ENCODE measurements at regions not wholly inside any gene's neighbourhood (a gene's known extent, or its start where the extent isn't known, plus 50 kb on each side); places are given as distances from the start of the nearest gene placed in this dataset.

GRCh38 chr12:17456486-17456885, 633.5 kb downstream of the RERGL start:
- Histone ChIP-seq H3K27me3 (ENCODE audit: control insufficient read depth, insufficient read depth, low read length) (no peaks in the 10 kb centered on the region), H3K4me3 (ENCODE audit: low read depth, low read length) (no peak overlapping the region), H3K9me3 (ENCODE audit: control insufficient read depth, insufficient read depth, low read depth, low read length) (0 out of 2 replicates have a peak, but pooled peaks cover 2% of the 10 kb centered on the region), H3K4me1 (ENCODE audit: control insufficient read depth, insufficient read depth, low read length) (no peaks in the 10 kb centered on the region), H3K36me3 (ENCODE audit: control insufficient read depth, insufficient read depth, low read length) (no peaks in the 10 kb centered on the region), H3K9ac (ENCODE audit: low read length) (no peak overlapping the region), H3K27ac (ENCODE audit: low read depth, low read length) (0 out of 2 replicates have a peak overlapping the region, but pooled peaks have one; percentile 15)

- no peaks in the 10 kb centered on the region for H3K27me3 ChIP-seq (ENCODE audit: control insufficient read depth, insufficient read depth, low read length)
- no peak overlapping the region for H3K4me3 ChIP-seq (ENCODE audit: low read depth, low read length)
- H3K36me3 ChIP-seq (ENCODE audit: control insufficient read depth, insufficient read depth, low read length): no peaks in the 10 kb centered on the region
- 0 out of 2 replicates have a peak, but pooled peaks cover 3% of the 10 kb centered on the region for H3K9me3 ChIP-seq (ENCODE audit: control insufficient read depth, insufficient read depth, low read depth, low read length)
- H3K27ac ChIP-seq (ENCODE audit: low read depth, low read length): no peak overlapping the region
- H3K4me1 ChIP-seq (ENCODE audit: control insufficient read depth, insufficient read depth, low read length): no peaks in the 10 kb centered on the region
- no peak overlapping the region for H3K9ac ChIP-seq (ENCODE audit: low read length)
These were observed 651.9 kb downstream of the RERGL start for GRCh38 chr12:17438141-17438540.

- no peaks in the 10 kb centered on the region for H3K36me3 ChIP-seq (ENCODE audit: control insufficient read depth, insufficient read depth, low read length)
- peaks cover 12% of the 10 kb centered on the region for H3K9me3 ChIP-seq (ENCODE audit: control insufficient read depth, insufficient read depth, low read depth, low read length)
- no peaks in the 10 kb centered on the region for H3K4me1 ChIP-seq (ENCODE audit: control insufficient read depth, insufficient read depth, low read length)
These were observed 673.2 kb downstream of the RERGL start for GRCh38 chr12:17416748-17417147.

GRCh38 chr12:17414596-17414995, 675.4 kb downstream of the RERGL start:
- Histone ChIP-seq H3K4me1 (ENCODE audit: control insufficient read depth, insufficient read depth, low read length) (no peaks in the 10 kb centered on the region), H3K27me3 (ENCODE audit: control insufficient read depth, insufficient read depth, low read length) (no peaks in the 10 kb centered on the region), H3K9ac (ENCODE audit: low read length) (no peak overlapping the region), H3K36me3 (ENCODE audit: control insufficient read depth, insufficient read depth, low read length) (no peaks in the 10 kb centered on the region), H3K4me3 (ENCODE audit: low read depth, low read length) (no peak overlapping the region), H3K27ac (ENCODE audit: low read depth, low read length) (no peak overlapping the region), H3K9me3 (ENCODE audit: control insufficient read depth, insufficient read depth, low read depth, low read length) (peaks cover 12% of the 10 kb centered on the region)

More at GRCh38 chr12:17416748-17417147, 673.2 kb downstream of the RERGL start:
- Histone ChIP-seq H3K9ac (ENCODE audit: low read length) (no peak overlapping the region), H3K27ac (ENCODE audit: low read depth, low read length) (no peak overlapping the region), H3K4me3 (ENCODE audit: low read depth, low read length) (no peak overlapping the region), H3K27me3 (ENCODE audit: control insufficient read depth, insufficient read depth, low read length) (no peaks in the 10 kb centered on the region)

GRCh38 chr12:17411662-17412061, 678.3 kb downstream of the RERGL start:
- H3K9me3 ChIP-seq (ENCODE audit: control insufficient read depth, insufficient read depth, low read depth, low read length): peaks cover 12% of the 10 kb centered on the region
- H3K36me3 ChIP-seq (ENCODE audit: control insufficient read depth, insufficient read depth, low read length): no peaks in the 10 kb centered on the region
- no peak overlapping the region for H3K9ac ChIP-seq (ENCODE audit: low read length)
- H3K4me1 ChIP-seq (ENCODE audit: control insufficient read depth, insufficient read depth, low read length): no peaks in the 10 kb centered on the region
- no peaks in the 10 kb centered on the region for H3K27me3 ChIP-seq (ENCODE audit: control insufficient read depth, insufficient read depth, low read length)
- H3K4me3 ChIP-seq (ENCODE audit: low read depth, low read length): no peak overlapping the region
- H3K27ac ChIP-seq (ENCODE audit: low read depth, low read length): no peak overlapping the region

GRCh38 chr12:17388679-17389078, 701.3 kb downstream of the RERGL start:
- Histone ChIP-seq H3K27ac (ENCODE audit: low read depth, low read length) (no peak overlapping the region), H3K4me1 (ENCODE audit: control insufficient read depth, insufficient read depth, low read length) (no peaks in the 10 kb centered on the region), H3K36me3 (ENCODE audit: control insufficient read depth, insufficient read depth, low read length) (no peaks in the 10 kb centered on the region), H3K27me3 (ENCODE audit: control insufficient read depth, insufficient read depth, low read length) (no peaks in the 10 kb centered on the region), H3K4me3 (ENCODE audit: low read depth, low read length) (no peak overlapping the region), H3K9me3 (ENCODE audit: control insufficient read depth, insufficient read depth, low read depth, low read length) (no peaks in the 10 kb centered on the region), H3K9ac (ENCODE audit: low read length) (no peak overlapping the region)

GRCh38 chr12:17383321-17383720, 706.7 kb downstream of the RERGL start:
- Histone ChIP-seq H3K27me3 (ENCODE audit: control insufficient read depth, insufficient read depth, low read length) (no peaks in the 10 kb centered on the region), H3K27ac (ENCODE audit: low read depth, low read length) (no peak overlapping the region), H3K4me1 (ENCODE audit: control insufficient read depth, insufficient read depth, low read length) (no peaks in the 10 kb centered on the region), H3K36me3 (ENCODE audit: control insufficient read depth, insufficient read depth, low read length) (no peaks in the 10 kb centered on the region), H3K9me3 (ENCODE audit: control insufficient read depth, insufficient read depth, low read depth, low read length) (no peaks in the 10 kb centered on the region), H3K4me3 (ENCODE audit: low read depth, low read length) (no peak overlapping the region), H3K9ac (ENCODE audit: low read length) (no peak overlapping the region)

GRCh38 chr12:17381211-17381610, 708.8 kb downstream of the RERGL start:
- Histone ChIP-seq H3K27ac (ENCODE audit: low read depth, low read length) (no peak overlapping the region), H3K4me1 (ENCODE audit: control insufficient read depth, insufficient read depth, low read length) (no peaks in the 10 kb centered on the region), H3K9ac (ENCODE audit: low read length) (no peak overlapping the region), H3K9me3 (ENCODE audit: control insufficient read depth, insufficient read depth, low read depth, low read length) (no peaks in the 10 kb centered on the region), H3K4me3 (ENCODE audit: low read depth, low read length) (no peak overlapping the region), H3K27me3 (ENCODE audit: control insufficient read depth, insufficient read depth, low read length) (no peaks in the 10 kb centered on the region), H3K36me3 (ENCODE audit: control insufficient read depth, insufficient read depth, low read length) (no peaks in the 10 kb centered on the region)

GRCh38 chr12:17372508-17372907, 717.5 kb downstream of the RERGL start:
- Histone ChIP-seq H3K9me3 (ENCODE audit: control insufficient read depth, insufficient read depth, low read depth, low read length) (no peaks in the 10 kb centered on the region), H3K27me3 (ENCODE audit: control insufficient read depth, insufficient read depth, low read length) (no peaks in the 10 kb centered on the region), H3K27ac (ENCODE audit: low read depth, low read length) (no peak overlapping the region), H3K9ac (ENCODE audit: low read length) (no peak overlapping the region), H3K4me1 (ENCODE audit: control insufficient read depth, insufficient read depth, low read length) (no peaks in the 10 kb centered on the region), H3K4me3 (ENCODE audit: low read depth, low read length) (no peak overlapping the region), H3K36me3 (ENCODE audit: control insufficient read depth, insufficient read depth, low read length) (no peaks in the 10 kb centered on the region)

GRCh38 chr12:17371491-17372215, 718.3 kb downstream of the RERGL start:
- H3K27me3 ChIP-seq (ENCODE audit: control insufficient read depth, insufficient read depth, low read length): no peaks in the 10 kb centered on the region
- no peak overlapping the region for H3K9ac ChIP-seq (ENCODE audit: low read length)
- no peaks in the 10 kb centered on the region for H3K9me3 ChIP-seq (ENCODE audit: control insufficient read depth, insufficient read depth, low read depth, low read length)
- no peaks in the 10 kb centered on the region for H3K4me1 ChIP-seq (ENCODE audit: control insufficient read depth, insufficient read depth, low read length)
- no peak overlapping the region for H3K4me3 ChIP-seq (ENCODE audit: low read depth, low read length)
- H3K36me3 ChIP-seq (ENCODE audit: control insufficient read depth, insufficient read depth, low read length): no peaks in the 10 kb centered on the region
- no peak overlapping the region for H3K27ac ChIP-seq (ENCODE audit: low read depth, low read length)

- Histone ChIP-seq H3K9ac (ENCODE audit: low read length) (no peak overlapping the region), H3K4me3 (ENCODE audit: low read depth, low read length) (no peak overlapping the region), H3K36me3 (ENCODE audit: control insufficient read depth, insufficient read depth, low read length) (no peaks in the 10 kb centered on the region), H3K4me1 (ENCODE audit: control insufficient read depth, insufficient read depth, low read length) (no peaks in the 10 kb centered on the region), H3K9me3 (ENCODE audit: control insufficient read depth, insufficient read depth, low read depth, low read length) (no peaks in the 10 kb centered on the region), H3K27ac (ENCODE audit: low read depth, low read length) (no peak overlapping the region), H3K27me3 (ENCODE audit: control insufficient read depth, insufficient read depth, low read length) (no peaks in the 10 kb centered on the region)
These were observed 719.4 kb downstream of the RERGL start for GRCh38 chr12:17370621-17371020.

All from HUES6 (cell line).